ENCODE measurements at regions not wholly inside any gene's neighbourhood (a gene's known extent, or its start where the extent isn't known, plus 50 kb on each side); places are given as distances from the start of the nearest gene placed in this dataset.

GRCh38 chr10:94085766-94086437 lies 92.2 kb downstream of the PLCE1 start:
- no peak overlapping the region for H3K4me3 ChIP-seq (ENCODE audit: low read length)
- no CpG with 5 or more reads among the region's 5 CpGs for WGBS (ENCODE audit: insufficient coverage, low lambda C conversion rate)
- H3K9me3 ChIP-seq (ENCODE audit: control insufficient read depth, low read depth, low read length), result no peaks in the 10 kb centered on the region
- H3K27me3 ChIP-seq (ENCODE audit: control insufficient read depth, insufficient read depth, low read length), result no peaks in the 10 kb centered on the region
- DNase-seq, result no peak
- no peak overlapping the region for H3K27ac ChIP-seq (ENCODE audit: low read length)
- no peaks in the 10 kb centered on the region for H3K4me1 ChIP-seq (ENCODE audit: control insufficient read depth, insufficient read depth, low read length)
- H3K36me3 ChIP-seq (ENCODE audit: control insufficient read depth, insufficient read depth, low read length), result peaks cover 2% of the 10 kb centered on the region

- no peaks in the 10 kb centered on the region for H3K9me3 ChIP-seq (ENCODE audit: control insufficient read depth, low read depth, low read length)
- no CpG with 5 or more reads among the region's 7 CpGs for WGBS (ENCODE audit: insufficient coverage, low lambda C conversion rate)
- DNase-seq, result no peak
- H3K4me3 ChIP-seq (ENCODE audit: low read length), result no peak overlapping the region
- H3K27ac ChIP-seq (ENCODE audit: low read length), result no peak overlapping the region
- no peaks in the 10 kb centered on the region for H3K4me1 ChIP-seq (ENCODE audit: control insufficient read depth, insufficient read depth, low read length)
- no peaks in the 10 kb centered on the region for H3K27me3 ChIP-seq (ENCODE audit: control insufficient read depth, insufficient read depth, low read length)
- H3K36me3 ChIP-seq (ENCODE audit: control insufficient read depth, insufficient read depth, low read length), result peaks cover 2% of the 10 kb centered on the region
Observed at GRCh38 chr10:94088926-94089381, 95.2 kb downstream of the PLCE1 start.

- Histone ChIP-seq H3K27me3 (ENCODE audit: control insufficient read depth, insufficient read depth, low read length) (no peaks in the 10 kb centered on the region), H3K4me1 (ENCODE audit: control insufficient read depth, insufficient read depth, low read length) (no peaks in the 10 kb centered on the region), H3K27ac (ENCODE audit: low read length) (no peak overlapping the region), H3K4me3 (ENCODE audit: low read length) (no peak overlapping the region), H3K9me3 (ENCODE audit: control insufficient read depth, low read depth, low read length) (no peaks in the 10 kb centered on the region), H3K36me3 (ENCODE audit: control insufficient read depth, insufficient read depth, low read length) (peaks cover 2% of the 10 kb centered on the region)
- DNase-seq, result no peak
Observed at GRCh38 chr10:94091649-94092048, 97.9 kb downstream of the PLCE1 start.

GRCh38 chr10:94092848-94093247 lies 99.1 kb downstream of the PLCE1 start:
- Histone ChIP-seq H3K27me3 (ENCODE audit: control insufficient read depth, insufficient read depth, low read length) (no peaks in the 10 kb centered on the region), H3K4me1 (ENCODE audit: control insufficient read depth, insufficient read depth, low read length) (no peaks in the 10 kb centered on the region), H3K27ac (ENCODE audit: low read length) (no peak overlapping the region), H3K4me3 (ENCODE audit: low read length) (no peak overlapping the region), H3K9me3 (ENCODE audit: control insufficient read depth, low read depth, low read length) (no peaks in the 10 kb centered on the region), H3K36me3 (ENCODE audit: control insufficient read depth, insufficient read depth, low read length) (peaks cover under 1% of the 10 kb centered on the region)
- WGBS (ENCODE audit: insufficient coverage, low lambda C conversion rate), result 100% methylated on average over 1 of the region's 1 CpG
- DNase-seq, result no peak

GRCh38 chr10:94093286-94093905 lies 99.7 kb downstream of the PLCE1 start:
- no peak for DNase-seq
- H3K4me3 ChIP-seq (ENCODE audit: low read length), result no peak overlapping the region
- no peaks in the 10 kb centered on the region for H3K36me3 ChIP-seq (ENCODE audit: control insufficient read depth, insufficient read depth, low read length)
- no peaks in the 10 kb centered on the region for H3K4me1 ChIP-seq (ENCODE audit: control insufficient read depth, insufficient read depth, low read length)
- H3K27ac ChIP-seq (ENCODE audit: low read length), result no peak overlapping the region
- WGBS (ENCODE audit: insufficient coverage, low lambda C conversion rate), result no CpG with 5 or more reads among the region's 2 CpGs
- H3K9me3 ChIP-seq (ENCODE audit: control insufficient read depth, low read depth, low read length), result no peaks in the 10 kb centered on the region
- H3K27me3 ChIP-seq (ENCODE audit: control insufficient read depth, insufficient read depth, low read length), result no peaks in the 10 kb centered on the region

- H3K27ac ChIP-seq (ENCODE audit: low read length), result no peak overlapping the region
- no peaks in the 10 kb centered on the region for H3K36me3 ChIP-seq (ENCODE audit: control insufficient read depth, insufficient read depth, low read length)
- no peaks in the 10 kb centered on the region for H3K9me3 ChIP-seq (ENCODE audit: control insufficient read depth, low read depth, low read length)
- H3K4me3 ChIP-seq (ENCODE audit: low read length), result no peak overlapping the region
- DNase-seq, result no peak
- H3K4me1 ChIP-seq (ENCODE audit: control insufficient read depth, insufficient read depth, low read length), result no peaks in the 10 kb centered on the region
- H3K27me3 ChIP-seq (ENCODE audit: control insufficient read depth, insufficient read depth, low read length), result no peaks in the 10 kb centered on the region
- no CpG with 5 or more reads among the region's 5 CpGs for WGBS (ENCODE audit: insufficient coverage, low lambda C conversion rate)
Observed at GRCh38 chr10:94094540-94094939, 100.8 kb downstream of the PLCE1 start.

GRCh38 chr10:94097656-94098055 lies 103.9 kb downstream of the PLCE1 start:
- no peak overlapping the region for H3K4me3 ChIP-seq (ENCODE audit: low read length)
- no CpG with 5 or more reads among the region's 2 CpGs for WGBS (ENCODE audit: insufficient coverage, low lambda C conversion rate)
- H3K36me3 ChIP-seq (ENCODE audit: control insufficient read depth, insufficient read depth, low read length), result no peaks in the 10 kb centered on the region
- no peaks in the 10 kb centered on the region for H3K4me1 ChIP-seq (ENCODE audit: control insufficient read depth, insufficient read depth, low read length)
- no peak for DNase-seq
- H3K27ac ChIP-seq (ENCODE audit: low read length), result no peak overlapping the region
- no peaks in the 10 kb centered on the region for H3K27me3 ChIP-seq (ENCODE audit: control insufficient read depth, insufficient read depth, low read length)
- H3K9me3 ChIP-seq (ENCODE audit: control insufficient read depth, low read depth, low read length), result no peaks in the 10 kb centered on the region

- no peaks in the 10 kb centered on the region for H3K9me3 ChIP-seq (ENCODE audit: control insufficient read depth, low read depth, low read length)
- no peaks in the 10 kb centered on the region for H3K4me1 ChIP-seq (ENCODE audit: control insufficient read depth, insufficient read depth, low read length)
- no CpG with 5 or more reads among the region's 3 CpGs for WGBS (ENCODE audit: insufficient coverage, low lambda C conversion rate)
- DNase-seq, result no peak
- no peaks in the 10 kb centered on the region for H3K36me3 ChIP-seq (ENCODE audit: control insufficient read depth, insufficient read depth, low read length)
- no peak overlapping the region for H3K4me3 ChIP-seq (ENCODE audit: low read length)
- no peaks in the 10 kb centered on the region for H3K27me3 ChIP-seq (ENCODE audit: control insufficient read depth, insufficient read depth, low read length)
- no peak overlapping the region for H3K27ac ChIP-seq (ENCODE audit: low read length)
Observed at GRCh38 chr10:94098896-94099295, 105.2 kb downstream of the PLCE1 start.

- no peaks in the 10 kb centered on the region for H3K27me3 ChIP-seq (ENCODE audit: control insufficient read depth, insufficient read depth, low read length)
- no peak overlapping the region for H3K4me3 ChIP-seq (ENCODE audit: low read length)
- H3K36me3 ChIP-seq (ENCODE audit: control insufficient read depth, insufficient read depth, low read length), result no peaks in the 10 kb centered on the region
- no peak overlapping the region for H3K27ac ChIP-seq (ENCODE audit: low read length)
- no peaks in the 10 kb centered on the region for H3K9me3 ChIP-seq (ENCODE audit: control insufficient read depth, low read depth, low read length)
- H3K4me1 ChIP-seq (ENCODE audit: control insufficient read depth, insufficient read depth, low read length), result peaks cover 3% of the 10 kb centered on the region
- WGBS (ENCODE audit: insufficient coverage, low lambda C conversion rate), result no CpG with 5 or more reads among the region's 1 CpG
- DNase-seq, result no peak
Observed at GRCh38 chr10:94101894-94102293, 108.2 kb downstream of the PLCE1 start.

GRCh38 chr10:94102436-94102835 lies 108.7 kb downstream of the PLCE1 start:
- peaks cover 3% of the 10 kb centered on the region for H3K4me1 ChIP-seq (ENCODE audit: control insufficient read depth, insufficient read depth, low read length)
- no peak overlapping the region for H3K4me3 ChIP-seq (ENCODE audit: low read length)
- no peak overlapping the region for H3K27ac ChIP-seq (ENCODE audit: low read length)
- H3K27me3 ChIP-seq (ENCODE audit: control insufficient read depth, insufficient read depth, low read length), result no peaks in the 10 kb centered on the region
- DNase-seq, result no peak
- H3K9me3 ChIP-seq (ENCODE audit: control insufficient read depth, low read depth, low read length), result no peaks in the 10 kb centered on the region
- no CpG with 5 or more reads among the region's 5 CpGs for WGBS (ENCODE audit: insufficient coverage, low lambda C conversion rate)
- H3K36me3 ChIP-seq (ENCODE audit: control insufficient read depth, insufficient read depth, low read length), result no peaks in the 10 kb centered on the region

GRCh38 chr10:94103192-94103591 lies 109.5 kb downstream of the PLCE1 start:
- Histone ChIP-seq H3K36me3 (ENCODE audit: control insufficient read depth, insufficient read depth, low read length) (no peaks in the 10 kb centered on the region), H3K4me3 (ENCODE audit: low read length) (no peak overlapping the region), H3K9me3 (ENCODE audit: control insufficient read depth, low read depth, low read length) (no peaks in the 10 kb centered on the region), H3K4me1 (ENCODE audit: control insufficient read depth, insufficient read depth, low read length) (peaks cover 3% of the 10 kb centered on the region), H3K27ac (ENCODE audit: low read length) (no peak overlapping the region), H3K27me3 (ENCODE audit: control insufficient read depth, insufficient read depth, low read length) (no peaks in the 10 kb centered on the region)
- DNase-seq, result no peak
- WGBS (ENCODE audit: insufficient coverage, low lambda C conversion rate), result 83% methylated on average over 1 of the region's 2 CpGs
